H1 (cell line): ENCODE measurements at regions not wholly inside any gene's neighbourhood (a gene's known extent, or its start where the extent isn't known, plus 50 kb on each side); places are given as distances from the start of the nearest gene placed in this dataset.

ENCODE experiments used
- CTCF ChIA-PET: fragments of 300-600 bp; sonication (Branson Sonifier 250); formaldehyde crosslinking; loops from one replicate; lab custom pipeline; 2021; ENCODE audit not compliant: partially characterized antibody; lab: Charles Lee
- POLR2A ChIA-PET: fragments of 300-600 bp; sonication (Branson Sonifier 250); formaldehyde crosslinking; loops from one replicate; lab custom pipeline; 2021; ENCODE audit warnings: inconsistent platforms; ENCODE audit not compliant: partially characterized antibody; lab: Charles Lee
- DNase-seq, 2 experiments: peaks; one replicate each; pipeline versions ENCODE4 v3.0.0 to v3.0.0-alpha.2; 2010 to 2022; ENCODE audit warnings: low spot score in 2 of 2, low read depth in 1 of 2, mixed read lengths in 1 of 2
- FAIRE-seq: peaks from 2 replicates; lab custom pipeline; 2011; peaks lifted over from hg19 to GRCh38; lab: Jason Lieb, UNC
- H2AFZ ChIP-seq: 2 replicates; pipeline ENCODE4 v1.8.1; 2012; ENCODE audit warnings: low read length, inconsistent platforms
- H2AK5ac ChIP-seq: 2 replicates; pipeline ENCODE4 v1.6.1; 2013; ENCODE audit warnings: low read depth, low read length
- H2BK120ac ChIP-seq: replicated peaks from 2 replicates; pipeline ENCODE3; 2013; ENCODE audit warnings: low read depth, low read length, inconsistent platforms
- H2BK12ac ChIP-seq: 2 replicates; pipeline ENCODE4 v1.6.1; 2013; ENCODE audit warnings: low read depth, low read length
- H2BK15ac ChIP-seq: 2 replicates; pipeline ENCODE4 v1.6.1; 2013; ENCODE audit warnings: low read length
- H2BK20ac ChIP-seq: 2 replicates; pipeline ENCODE4 v1.6.1; 2013; ENCODE audit warnings: low read length
- H2BK5ac ChIP-seq: 2 replicates; pipeline ENCODE4 v1.6.1; 2013; ENCODE audit warnings: low read depth, low read length
- H3K14ac ChIP-seq: 2 replicates; pipeline ENCODE4 v1.6.1; 2013; ENCODE audit warnings: inconsistent platforms; ENCODE audit not compliant: insufficient read length
- H3K18ac ChIP-seq: 2 replicates; pipeline ENCODE4 v1.6.1; 2013; ENCODE audit warnings: low read length; ENCODE audit errors: extremely low read depth
- H3K23ac ChIP-seq: 2 replicates; pipeline ENCODE4 v1.6.1; 2013; ENCODE audit warnings: inconsistent platforms; ENCODE audit not compliant: insufficient read length
- H3K23me2 ChIP-seq: 2 replicates; pipeline ENCODE4 v1.6.1; 2013; ENCODE audit warnings: low read depth, low read length
- H3K27ac ChIP-seq: 2 replicates; pipeline ENCODE4 v1.6.1; 2011; ENCODE audit warnings: low read depth, low read length, inconsistent platforms
- H3K27me3 ChIP-seq, 4 experiments: replicated peaks in 1 of 4; 1 replicate in 1 of 4; 2 replicates in 3 of 4; pipeline versions ENCODE4 v1.6.1 to v1.8.1; 2011 to 2013; ENCODE audit warnings: low read length in 3 of 4, mild to moderate bottlenecking in 3 of 4, inconsistent platforms in 2 of 4, mixed read lengths in 2 of 4, moderate library complexity in 1 of 4; ENCODE audit not compliant: control insufficient read depth in 3 of 4, insufficient read depth in 3 of 4; ENCODE audit errors: extremely low read depth in 1 of 4
- H3K36me3 ChIP-seq, 4 experiments: 2 replicates each; pipeline versions ENCODE4 v1.6.1 to v1.8.1; 2011 to 2013; ENCODE audit warnings: mild to moderate bottlenecking in 4 of 4, low read length in 3 of 4, moderate library complexity in 2 of 4, control low read depth in 1 of 4, inconsistent platforms in 1 of 4; ENCODE audit not compliant: insufficient read depth in 4 of 4, control insufficient read depth in 2 of 4
- H3K4ac ChIP-seq: replicated peaks from 2 replicates; pipeline ENCODE3; 2013; ENCODE audit warnings: low read length, low read depth, mixed read lengths, inconsistent platforms; ENCODE audit not compliant: insufficient read length
- H3K4me1 ChIP-seq, 4 experiments: replicated peaks in 1 of 4; 1 replicate in 1 of 4; 2 replicates in 3 of 4; pipeline versions ENCODE4 v1.6.1 to v1.8.1; 2011 to 2013; ENCODE audit warnings: low read length in 3 of 4, inconsistent platforms in 2 of 4, mixed read lengths in 1 of 4; ENCODE audit not compliant: insufficient read depth in 4 of 4, control insufficient read depth in 3 of 4
- H3K4me2 ChIP-seq, 2 experiments: 2 replicates each; pipeline versions ENCODE4 v1.6.1 to v1.8.1; 2011 to 2013; ENCODE audit warnings: low read depth in 2 of 2, low read length in 2 of 2, control low read depth in 1 of 2, inconsistent platforms in 1 of 2, mild to moderate bottlenecking in 1 of 2; ENCODE audit not compliant: insufficient read depth in 1 of 2
- H3K4me3 ChIP-seq, 4 experiments: fragments of 200-600, 300-600 bp in 1 of 4; sonication (generic), shearing (Covaris generic), sonication (Bioruptor Twin) in 1 of 4; 2 replicates each; pipeline versions ENCODE4 v1.5.1 to v1.8.1; 2011 to 2016; ENCODE audit warnings: low read length in 4 of 4, low read depth in 3 of 4, control low read depth in 2 of 4, inconsistent platforms in 2 of 4, mild to moderate bottlenecking in 2 of 4, mixed read lengths in 1 of 4, moderate library complexity in 1 of 4; ENCODE audit not compliant: insufficient read depth in 2 of 4; ENCODE audit errors: extremely low read depth in 1 of 4
- H3K56ac ChIP-seq: replicated peaks from 2 replicates; pipeline ENCODE3; 2013; ENCODE audit warnings: low read depth, mild to moderate bottlenecking, mixed read lengths, low read length, inconsistent platforms; ENCODE audit not compliant: insufficient read length
- H3K79me1 ChIP-seq: 2 replicates; pipeline ENCODE4 v1.6.1; 2013; ENCODE audit warnings: low read depth, low read length, control low read depth
- H3K79me2 ChIP-seq, 2 experiments: 2 replicates each; pipeline versions ENCODE4 v1.6.1 to v1.8.1; 2012 to 2013; ENCODE audit warnings: low read length in 2 of 2, mild to moderate bottlenecking in 2 of 2, inconsistent platforms in 1 of 2; ENCODE audit not compliant: insufficient read depth in 2 of 2, control insufficient read depth in 1 of 2
- H3K9ac ChIP-seq, 4 experiments: replicated peaks in 1 of 4; 1 replicate in 1 of 4; 2 replicates in 3 of 4; pipeline versions ENCODE4 v1.6.1 to v1.8.1; 2011 to 2013; ENCODE audit warnings: low read depth in 3 of 4, low read length in 3 of 4, control low read depth in 2 of 4, mild to moderate bottlenecking in 2 of 4, moderate library complexity in 2 of 4, inconsistent platforms in 1 of 4; ENCODE audit errors: extremely low read depth in 1 of 4
- H3K9me3 ChIP-seq, 2 experiments: 2 replicates each; pipeline versions ENCODE4 v1.6.1 to v1.8.1; 2012 to 2013; ENCODE audit warnings: mild to moderate bottlenecking in 2 of 2, moderate library complexity in 2 of 2, control low read depth in 1 of 2, inconsistent platforms in 1 of 2, low read depth in 1 of 2, low read length in 1 of 2, mixed read lengths in 1 of 2; ENCODE audit not compliant: insufficient read depth in 2 of 2
- H4K20me1 ChIP-seq, 2 experiments: replicated peaks in 1 of 2; 2 replicates each; pipeline versions ENCODE3 to v1.8.1; 2011 to 2013; ENCODE audit warnings: inconsistent platforms in 2 of 2, low read length in 2 of 2, mild to moderate bottlenecking in 1 of 2; ENCODE audit not compliant: insufficient read depth in 2 of 2, control insufficient read depth in 1 of 2
- H4K5ac ChIP-seq: 2 replicates; pipeline ENCODE4 v1.6.1; 2013; ENCODE audit warnings: low read length, low read depth, mixed read lengths, inconsistent platforms; ENCODE audit not compliant: insufficient read length
- H4K8ac ChIP-seq: 2 replicates; pipeline ENCODE4 v1.8.0; 2013; ENCODE audit warnings: mild to moderate bottlenecking, moderate library complexity, low read length, inconsistent platforms; ENCODE audit not compliant: insufficient read depth; ENCODE audit errors: extremely low read depth
- H4K91ac ChIP-seq: replicated peaks from 2 replicates; pipeline ENCODE3; 2013; ENCODE audit warnings: low read length, mixed read lengths, inconsistent platforms; ENCODE audit not compliant: insufficient read length
- BACH1 ChIP-seq: IDR thresholded peaks from 2 replicates; pipeline ENCODE4 v1.6.1; 2012; ENCODE audit warnings: low read length, improper control_type of control experiment
- BCL11A ChIP-seq, 2 experiments: IDR thresholded peaks; one replicate each; pipeline ENCODE4 v1.6.1; 2011; ENCODE audit warnings: low read depth in 2 of 2, low read length in 2 of 2, mild to moderate bottlenecking in 2 of 2
- CHD1 ChIP-seq: IDR thresholded peaks from 2 replicates; pipeline ENCODE4 v1.6.1; 2012; ENCODE audit warnings: low read depth, low read length, improper control_type of control experiment
- HDAC6 ChIP-seq: IDR thresholded peaks from one replicate; pipeline ENCODE4 v1.7.1; 2012; ENCODE audit warnings: low read depth, mild to moderate bottlenecking, inconsistent platforms, low read length, moderate library complexity
- JUN ChIP-seq: IDR thresholded peaks from 2 replicates; pipeline ENCODE4 v1.6.1; 2011; ENCODE audit warnings: low read depth, mild to moderate bottlenecking, improper control_type of control experiment, low read length
- KDM5A ChIP-seq: fragments of 200-600 bp; IDR thresholded peaks from 2 replicates; pipeline ENCODE4 v1.7.1; 2012; ENCODE audit warnings: mild to moderate bottlenecking, low read length, inconsistent platforms, mixed read lengths
- NANOG ChIP-seq: IDR thresholded peaks from 2 replicates; pipeline ENCODE4 v1.6.1; 2011; ENCODE audit warnings: low read length, low read depth, mild to moderate bottlenecking, inconsistent platforms; ENCODE audit not compliant: insufficient read depth, poor library complexity, severe bottlenecking
- RAD21 ChIP-seq, 2 experiments: IDR thresholded peaks in 1 of 2; conservative IDR thresholded peaks in 1 of 2; 2 replicates each; pipeline ENCODE4 v1.6.1; 2011; ENCODE audit warnings: low read depth in 2 of 2, low read length in 2 of 2, improper control_type of control experiment in 1 of 2, inconsistent platforms in 1 of 2, mild to moderate bottlenecking in 1 of 2, moderate library complexity in 1 of 2
- RBBP5 ChIP-seq: IDR thresholded peaks from 2 replicates; pipeline ENCODE4 v1.7.1; 2012; ENCODE audit warnings: low read depth, mild to moderate bottlenecking, inconsistent platforms, low read length, moderate library complexity, borderline replicate concordance
- RFX5 ChIP-seq: IDR thresholded peaks from 2 replicates; pipeline ENCODE4 v1.6.1; 2011; ENCODE audit warnings: low read depth, low read length, improper control_type of control experiment, borderline replicate concordance
- RXRA ChIP-seq: IDR thresholded peaks from 2 replicates; pipeline ENCODE4 v1.6.1; 2011; ENCODE audit warnings: low read depth, mild to moderate bottlenecking, low read length, moderate library complexity; ENCODE audit not compliant: insufficient read depth
- SRF ChIP-seq: IDR thresholded peaks from 2 replicates; pipeline ENCODE4 v1.6.1; 2011; ENCODE audit warnings: mild to moderate bottlenecking, low read depth, low read length, moderate library complexity
- TBP ChIP-seq: IDR thresholded peaks from 2 replicates; pipeline ENCODE4 v1.6.1; 2011; ENCODE audit warnings: low read depth, low read length, improper control_type of control experiment
- YY1 ChIP-seq: IDR thresholded peaks from 2 replicates; pipeline ENCODE4 v1.6.1; 2011; ENCODE audit warnings: low read depth, mild to moderate bottlenecking, low read length
- WGBS, 2 experiments: shearing (Covaris generic) in 1 of 2; methylation state at CpG; one replicate each; pipeline versions ENCODE4 v1.1.6 to v1.1.7; 2013 to 2015; ENCODE audit warnings: low lambda C conversion rate in 2 of 2, mixed read lengths in 2 of 2, inconsistent platforms in 1 of 2, low coverage in 1 of 2, missing lambda C conversion rate in 1 of 2; ENCODE audit not compliant: insufficient replicate concordance in 2 of 2, insufficient coverage in 1 of 2, insufficient read length in 1 of 2; ENCODE audit errors: extremely low coverage in 1 of 2, missing lambda C conversion rate in 1 of 2; 5-methylcytosine and 5-hydroxymethylcytosine counted together

DNA sequence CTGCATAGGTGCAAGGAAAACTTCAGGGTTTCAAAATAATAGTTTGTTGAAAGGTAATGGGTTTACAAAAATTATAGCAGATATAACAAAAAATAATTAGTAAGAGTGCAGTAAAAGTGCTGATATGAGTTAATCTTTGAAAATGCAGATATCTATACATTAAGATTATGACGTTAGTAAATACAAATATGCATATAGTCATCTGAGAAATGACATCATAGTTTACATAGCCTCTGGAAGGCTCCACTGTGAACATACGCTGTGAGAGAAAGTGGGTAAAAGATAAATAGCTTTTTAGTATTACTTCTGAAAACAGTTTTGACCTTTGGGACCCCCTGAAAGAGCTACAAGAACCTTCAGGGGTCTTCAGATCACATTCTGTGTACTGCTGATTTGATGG lies 356.2 kb upstream of the SNX7 start:
- ChIA-PET CTCF (interaction anchor here (0.6 kb wide), 1 partner anchor 1980 kb away, joined by 3 read pairs; no protein-coding TSS in a partner anchor), POLR2A (no interaction called here)
- H3K9me3 ChIP-seq = no peaks in the 10 kb centered on the region
- H2BK12ac ChIP-seq = no peak overlapping the region
- DNase-seq = no peak
- no peak overlapping the region for H3K56ac ChIP-seq
- H2AFZ ChIP-seq = no peak overlapping the region
- H3K4me3 ChIP-seq = no peak overlapping the region
- H4K5ac ChIP-seq = no peak overlapping the region
- no peaks in the 10 kb centered on the region for H3K23me2 ChIP-seq
- H2BK120ac ChIP-seq = no peak overlapping the region
- no peaks in the 10 kb centered on the region for H3K4me1 ChIP-seq
- H3K36me3 ChIP-seq = no peaks in the 10 kb centered on the region
- H3K4me2 ChIP-seq = no peak overlapping the region
- FAIRE-seq = no peak
- no peak overlapping the region for H4K91ac ChIP-seq
- H2BK5ac ChIP-seq = no peak overlapping the region
- no peak overlapping the region for H2BK15ac ChIP-seq
- no peak overlapping the region for H3K4ac ChIP-seq
- H2BK20ac ChIP-seq = no peak overlapping the region
- H3K79me2 ChIP-seq = no peaks in the 10 kb centered on the region
- WGBS, 2 experiments = 91% methylated on average over 2 of the region's 2 CpGs; no CpG with 5 or more reads in 1 of the 2 experiments
- no peaks in the 10 kb centered on the region for H4K20me1 ChIP-seq
- no peak overlapping the region for H4K8ac ChIP-seq
- H3K27me3 ChIP-seq = no peaks in the 10 kb centered on the region
- H3K18ac ChIP-seq = no peak overlapping the region
- no peak overlapping the region for H2AK5ac ChIP-seq
- H3K9ac ChIP-seq = no peak overlapping the region
- no peak overlapping the region for H3K27ac ChIP-seq
- H3K14ac ChIP-seq = no peak overlapping the region
- no peak overlapping the region for H3K23ac ChIP-seq
- H3K79me1 ChIP-seq = no peaks in the 10 kb centered on the region
- no peak for TF ChIP-seq BCL11A (IDR thresholded peaks at IDR 0.05; ENCODE audit: low read depth in 2 of 2, low read length in 2 of 2)
- no peak for TF ChIP-seq BACH1
- TF ChIP-seq NANOG = no peak
- no peak for TF ChIP-seq RFX5
- no peak for TF ChIP-seq RXRA
- no peak for TF ChIP-seq KDM5A
- no peak for TF ChIP-seq CHD1
- TF ChIP-seq SRF = no peak
- TF ChIP-seq RAD21 (IDR thresholded peaks at IDR 0.05 in 1 of 2, conservative IDR thresholded peaks at IDR 0.05 in 1 of 2; ENCODE audit: low read depth in 2 of 2, low read length in 2 of 2) = no peak
- TF ChIP-seq JUN = no peak
- no peak for TF ChIP-seq RBBP5
- TF ChIP-seq TBP = no peak
- no peak for TF ChIP-seq HDAC6
- TF ChIP-seq YY1 = no peak
